ENCODE measurements at regions not wholly inside any gene's neighbourhood (a gene's known extent, or its start where the extent isn't known, plus 50 kb on each side); places are given as distances from the start of the nearest gene placed in this dataset.
"Not testable (repeated sequence)": the region's sequence is repeated elsewhere in the genome, so short reads cannot be mapped to it uniquely, and the experiment has no call there.

GRCh38 chrX:15114743-15115566 is 154.9 kb downstream of the ASB9 start:
- no peak for DNase-seq

- DNase-seq, result no peak
These were observed 162.4 kb downstream of the ASB9 start for GRCh38 chrX:15107367-15107988.

- no peak for DNase-seq
These were observed 171.4 kb downstream of the ASB9 start for GRCh38 chrX:15098505-15098904.

- DNase-seq, result no peak
These were observed 182.1 kb downstream of the ASB9 start for GRCh38 chrX:15087747-15088146.

GRCh38 chrX:15073313-15073712 is 196.6 kb downstream of the ASB9 start:
- DNase-seq, result no peak

DNA sequence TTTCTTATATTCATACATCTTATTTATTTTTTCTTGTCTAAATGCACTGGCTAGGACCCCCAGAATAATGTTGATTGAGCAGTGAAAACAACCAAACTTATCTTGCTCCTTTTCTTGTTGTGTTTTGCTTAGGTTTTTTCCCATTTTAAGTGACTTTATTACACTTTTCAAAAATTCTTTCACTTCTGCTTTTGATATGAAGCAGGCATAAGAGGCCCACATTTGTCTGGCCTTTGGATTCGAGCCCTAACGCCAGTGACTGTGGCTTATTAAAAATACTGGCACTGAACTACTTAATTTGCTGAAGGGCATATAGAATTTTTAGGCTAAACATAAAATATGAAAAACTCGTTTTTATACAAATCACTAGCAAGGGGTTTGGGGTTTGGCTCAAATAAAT is 197.0 kb downstream of the ASB9 start:
- no peak for DNase-seq

DNA sequence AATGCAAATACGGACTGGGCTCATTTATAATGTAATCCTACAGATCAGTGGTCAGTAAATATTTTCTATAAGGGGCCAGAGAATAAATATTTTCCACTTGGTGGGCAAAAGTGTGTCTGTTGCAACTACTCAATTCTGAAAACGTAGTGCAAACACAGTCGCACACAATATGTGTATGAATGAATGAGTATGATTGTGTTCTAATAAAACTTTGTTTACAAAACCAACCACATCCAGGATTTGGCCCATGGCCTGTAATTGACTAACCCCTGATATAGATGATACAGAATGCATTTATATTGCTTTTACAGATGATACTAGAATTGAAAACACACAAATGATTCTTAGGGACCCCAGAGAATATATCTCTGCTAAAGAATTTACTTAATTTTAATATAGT is 197.6 kb downstream of the ASB9 start:
- DNase-seq, result no peak

GRCh38 chrX:15059474-15059873 is 186.3 kb downstream of the MOSPD2 start:
- no peak for DNase-seq

- no peak for DNase-seq
These were observed 182.8 kb downstream of the MOSPD2 start for GRCh38 chrX:15056044-15056443.

GRCh38 chrX:15055146-15055930 is 182.1 kb downstream of the MOSPD2 start:
- DNase-seq, result no peak

GRCh38 chrX:15050395-15050794 is 177.2 kb downstream of the MOSPD2 start:
- no peak for DNase-seq

GRCh38 chrX:15043538-15043937 is 170.3 kb downstream of the MOSPD2 start:
- no peak for DNase-seq

- no peak for DNase-seq
These were observed 160.7 kb downstream of the MOSPD2 start for GRCh38 chrX:15033917-15034316.

- no peak for DNase-seq
These were observed 144.3 kb downstream of the MOSPD2 start for GRCh38 chrX:15017491-15017890.

DNA sequence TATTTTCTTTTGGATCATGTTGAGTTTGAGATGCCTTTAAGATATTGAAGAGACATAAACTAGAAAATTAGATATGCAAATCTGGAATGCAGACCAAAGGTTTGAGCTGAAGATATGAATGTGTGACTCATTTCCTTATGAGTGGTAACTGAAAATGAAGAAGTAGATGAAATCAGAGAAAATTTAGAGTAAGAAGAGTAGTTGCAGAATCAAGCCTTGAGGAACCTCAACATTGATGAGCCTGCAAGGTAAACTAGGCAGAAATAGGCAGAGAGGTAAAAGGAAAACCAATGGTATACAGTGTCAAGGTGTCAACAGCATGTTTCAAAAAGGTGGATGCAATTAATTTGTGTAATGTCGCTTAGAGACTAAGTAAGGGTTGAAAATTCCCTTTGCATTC is 142.8 kb downstream of the MOSPD2 start:
- DNase-seq, result no peak

GRCh38 chrX:15014281-15014680 is 141.1 kb downstream of the MOSPD2 start:
- DNase-seq, result peak; percentile 42

- DNase-seq, result no peak
These were observed 140.2 kb downstream of the MOSPD2 start for GRCh38 chrX:15013461-15013860.

GRCh38 chrX:14997271-14997670 is 124.0 kb downstream of the MOSPD2 start:
- DNase-seq, result no peak

- not testable (repeated sequence) for DNase-seq
These were observed 111.2 kb downstream of the MOSPD2 start for GRCh38 chrX:14984425-14984824.

All from NCI-H1694 (cell line).